ENCODE measurements at regions not wholly inside any gene's neighbourhood (a gene's known extent, or its start where the extent isn't known, plus 50 kb on each side); places are given as distances from the start of the nearest gene placed in this dataset.

DNA sequence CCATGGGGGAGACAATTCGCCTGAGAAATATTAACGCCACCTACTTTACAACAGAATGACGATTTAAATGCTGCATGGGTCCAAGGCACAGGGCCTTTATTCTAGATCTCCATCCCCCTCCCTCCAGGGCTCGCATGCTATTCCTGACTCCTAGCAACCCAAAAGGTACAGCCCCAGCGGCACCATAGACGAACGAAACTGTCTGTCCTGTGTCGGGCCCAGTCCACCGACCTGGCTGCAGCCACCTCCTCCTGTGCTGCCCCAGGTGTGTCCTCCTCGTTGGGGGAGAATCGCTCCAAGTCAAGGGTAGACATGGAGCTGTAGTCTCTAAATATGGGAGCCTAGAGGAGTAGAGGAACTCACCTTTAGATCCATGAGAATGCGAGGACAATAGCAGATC, 196.5 kb downstream of the TOMM20 start:
- DNase-seq, result no peak

DNA sequence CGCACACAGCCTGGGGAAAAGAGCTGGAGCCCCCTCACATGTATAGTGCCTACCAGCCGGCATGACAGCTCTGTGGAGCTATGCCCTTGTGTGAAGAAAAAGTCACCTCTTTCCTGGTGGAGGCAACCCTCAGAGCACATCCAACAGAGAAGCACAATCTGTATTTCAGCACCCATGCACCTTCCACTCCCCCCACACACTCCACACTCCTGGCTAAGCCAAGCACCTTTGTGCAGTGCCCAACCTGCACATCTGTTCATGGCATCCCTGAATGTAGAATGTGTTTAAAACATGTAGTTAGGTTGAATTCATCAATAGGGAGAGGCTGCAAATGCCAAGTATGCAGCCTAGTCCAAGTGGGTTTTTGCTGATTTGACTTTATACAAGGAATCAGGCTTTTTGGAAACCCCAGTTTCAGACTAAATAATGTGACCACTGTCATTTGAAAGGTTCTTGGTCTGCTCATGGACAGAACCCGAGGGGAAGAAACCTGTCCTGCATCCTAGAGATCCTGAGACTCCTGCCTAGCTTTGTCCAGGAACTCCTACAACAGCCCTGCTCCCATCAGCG, 197.1 kb downstream of the TOMM20 start:
- DNase-seq, result no peak

DNA sequence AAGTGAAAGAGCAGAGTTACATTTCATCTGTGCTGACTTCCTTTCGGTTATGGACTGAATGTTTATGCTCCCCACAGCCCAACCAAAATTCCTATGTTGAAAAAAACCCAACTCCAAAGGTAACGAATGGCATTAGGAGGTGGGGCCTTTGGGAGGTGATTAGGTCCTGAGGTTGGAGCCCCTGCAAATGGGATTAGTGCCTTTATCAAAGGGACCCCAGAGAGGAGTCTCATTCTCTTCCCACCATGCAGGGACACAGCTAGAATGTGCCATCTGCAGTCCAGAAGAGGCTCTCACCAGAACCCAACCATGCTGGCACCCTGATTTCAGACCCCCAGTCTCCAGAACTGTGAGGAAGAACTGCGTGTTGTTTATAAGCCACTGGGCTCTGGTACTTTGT, 199.3 kb downstream of the TOMM20 start:
- no peak for DNase-seq

DNA sequence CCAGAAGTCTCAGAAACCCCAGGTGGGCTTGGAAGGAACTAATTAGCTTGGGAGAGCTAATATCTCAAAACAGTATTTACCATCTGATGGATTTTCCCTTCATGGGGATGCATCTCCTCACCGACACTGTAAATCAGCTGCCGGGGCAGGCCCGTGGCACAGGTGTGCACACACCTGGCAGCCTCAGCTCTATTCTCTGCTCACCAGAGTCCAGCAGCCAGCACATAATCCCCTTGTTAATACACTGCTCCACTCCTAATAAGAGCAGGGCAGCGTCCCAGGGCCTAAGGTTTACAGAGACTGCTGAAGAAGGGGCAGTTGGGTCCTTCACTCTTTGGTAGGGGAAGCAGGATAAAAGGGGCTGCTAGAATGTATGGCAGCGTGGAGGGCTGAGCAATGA, 200.0 kb downstream of the TOMM20 start:
- DNase-seq, result no peak

DNA sequence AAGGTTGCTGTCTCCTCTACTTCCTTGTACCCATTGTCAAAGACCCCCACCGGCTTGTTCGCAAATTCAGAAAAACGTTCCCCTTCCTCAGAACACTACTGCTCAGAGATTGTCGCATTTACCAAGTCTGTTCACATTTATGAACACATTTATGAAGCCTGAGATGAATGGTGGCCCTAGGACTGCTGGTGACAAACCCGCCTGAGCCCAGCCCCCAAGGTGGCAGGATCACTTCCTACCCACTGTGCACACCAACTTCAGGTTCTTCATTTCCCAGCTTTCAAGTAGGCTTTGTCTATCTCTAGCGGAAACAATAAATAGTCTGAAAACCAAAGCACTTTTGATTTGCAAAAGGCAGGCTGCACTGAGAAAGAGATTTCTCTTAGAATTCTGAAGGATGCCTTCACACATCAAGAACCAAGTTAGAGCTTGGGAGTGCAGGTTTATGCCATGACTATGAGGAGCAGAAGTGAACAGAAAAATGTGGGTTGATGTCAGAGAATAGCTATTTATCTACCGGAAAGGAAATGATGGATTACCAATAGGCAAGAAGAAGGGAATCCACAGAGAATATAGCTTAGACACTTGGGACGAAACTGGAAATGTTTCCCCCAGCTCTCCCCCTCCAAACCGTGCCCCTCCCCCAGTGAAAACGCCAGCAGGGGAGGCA, 200.5 kb downstream of the TOMM20 start:
- no peak for DNase-seq

DNA sequence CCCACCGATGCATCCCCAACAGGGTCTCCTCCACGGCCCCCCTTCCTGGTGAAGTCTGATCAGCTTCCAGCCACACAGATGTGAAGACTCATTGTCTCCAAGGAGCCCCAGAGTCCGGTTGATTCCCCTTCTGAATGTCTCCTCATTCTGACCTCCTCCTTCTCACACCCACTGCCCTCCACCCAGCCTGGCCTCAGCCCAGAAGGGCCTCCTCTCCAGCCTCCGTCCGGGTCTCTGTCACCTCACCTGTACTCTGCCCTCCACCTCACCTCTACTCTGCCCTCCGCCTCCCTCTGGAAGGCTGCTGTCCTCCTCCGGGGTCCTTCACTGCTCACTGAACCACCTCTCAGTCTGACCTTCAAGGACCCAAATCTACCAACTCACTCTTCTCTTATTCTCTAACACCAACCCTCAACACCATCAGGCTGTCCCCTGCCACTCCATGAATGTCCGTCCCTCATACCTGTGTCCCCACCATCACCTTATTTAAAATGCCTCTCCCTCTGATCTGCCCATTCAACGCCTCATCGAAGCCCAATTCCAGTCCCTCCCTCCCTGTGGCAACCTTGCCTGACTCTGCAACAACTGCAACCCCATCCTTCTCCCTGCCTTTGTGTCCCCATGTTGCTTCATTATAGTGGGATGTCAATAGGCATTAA, 201.2 kb downstream of the TOMM20 start:
- no peak for DNase-seq

DNA sequence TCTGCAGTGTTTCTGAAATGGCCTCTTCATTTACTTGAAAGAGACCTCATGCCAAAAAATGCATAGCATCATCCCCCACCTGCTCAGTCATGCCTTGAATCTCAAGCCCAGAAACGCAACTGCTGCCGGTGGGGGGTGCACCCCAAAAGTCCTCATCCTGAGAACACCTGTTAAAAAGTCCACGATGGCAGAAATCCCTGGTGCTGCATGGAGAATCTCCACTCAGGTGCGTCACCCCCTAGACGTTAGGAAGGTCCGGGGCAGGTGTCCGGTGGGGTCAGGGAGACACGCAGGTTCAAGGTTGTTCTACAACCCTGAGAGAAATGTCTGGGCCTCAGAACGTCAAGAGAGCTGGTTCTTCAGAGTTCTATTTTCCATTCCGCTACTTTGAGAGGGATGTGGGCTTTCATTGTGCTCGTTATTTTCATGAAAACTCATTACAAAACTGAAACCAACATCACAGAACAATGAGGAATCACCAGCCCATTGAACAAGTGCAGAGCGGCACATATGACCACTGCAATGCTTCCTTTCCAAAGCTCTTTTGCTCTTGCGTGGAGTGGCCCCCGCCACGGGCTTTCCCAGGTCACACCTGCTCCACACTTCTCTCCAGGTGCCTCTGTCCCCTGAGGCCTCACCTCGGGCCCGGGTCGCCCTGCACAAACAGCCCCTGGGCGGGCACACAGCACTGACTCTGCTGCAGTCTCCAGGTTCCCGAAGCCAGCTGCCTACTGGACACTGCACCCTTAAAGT, 201.9 kb downstream of the TOMM20 start:
- DNase-seq, result no peak

DNA sequence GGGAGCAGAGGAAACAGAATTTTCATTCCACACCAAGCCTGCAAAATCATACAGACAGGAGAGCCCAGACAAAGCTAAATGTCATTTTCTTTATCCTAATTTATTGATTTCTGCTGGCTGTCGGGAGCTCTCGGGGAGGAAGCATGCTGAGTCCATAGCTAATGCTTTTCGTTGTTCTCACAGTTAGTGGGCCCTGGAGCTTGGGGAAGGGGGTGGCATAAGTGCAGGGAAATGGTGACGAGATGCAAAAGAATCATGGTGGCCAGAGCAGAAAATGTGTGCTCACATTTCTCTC, 202.4 kb downstream of the TOMM20 start:
- no peak for DNase-seq

DNA sequence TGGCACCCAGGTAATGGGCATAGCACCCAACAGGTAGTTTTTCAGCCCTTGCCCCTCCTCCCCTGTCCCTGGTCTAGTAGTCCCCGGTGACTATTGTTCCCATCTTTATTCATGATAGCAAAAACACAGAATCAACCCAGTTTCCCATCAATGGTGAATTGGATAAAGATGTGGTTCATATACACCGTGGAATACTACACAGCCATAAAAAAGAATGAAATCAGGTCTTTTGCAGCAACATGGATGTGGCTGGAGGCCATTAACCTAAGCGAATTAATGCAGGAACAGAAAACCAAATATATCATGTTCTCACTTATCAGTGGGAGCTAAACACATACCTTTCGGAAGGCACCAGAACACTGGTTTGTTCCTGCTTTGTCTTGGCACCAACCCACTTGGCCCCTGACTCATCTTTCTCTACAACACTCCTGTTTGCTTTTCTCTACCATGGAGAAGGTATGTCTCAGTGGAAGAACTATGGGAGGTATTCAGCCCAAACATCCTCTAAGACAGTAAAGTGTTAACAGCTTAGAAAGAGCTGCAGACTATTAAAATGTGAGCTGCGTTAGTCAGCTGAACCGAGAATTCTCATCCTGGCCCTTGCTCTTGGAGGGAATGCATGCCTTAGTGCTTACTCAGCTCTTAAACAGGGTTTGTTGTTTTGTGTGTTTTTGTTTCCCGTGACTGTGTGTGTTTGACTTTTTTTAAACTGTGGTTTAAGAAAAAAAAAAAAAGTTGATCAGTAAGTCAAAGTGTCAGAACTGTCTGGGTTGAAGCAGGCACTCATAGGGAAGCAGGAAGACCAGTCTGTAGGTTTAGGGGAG, 203.0 kb downstream of the TOMM20 start:
- peak; percentile 53 for DNase-seq

DNA sequence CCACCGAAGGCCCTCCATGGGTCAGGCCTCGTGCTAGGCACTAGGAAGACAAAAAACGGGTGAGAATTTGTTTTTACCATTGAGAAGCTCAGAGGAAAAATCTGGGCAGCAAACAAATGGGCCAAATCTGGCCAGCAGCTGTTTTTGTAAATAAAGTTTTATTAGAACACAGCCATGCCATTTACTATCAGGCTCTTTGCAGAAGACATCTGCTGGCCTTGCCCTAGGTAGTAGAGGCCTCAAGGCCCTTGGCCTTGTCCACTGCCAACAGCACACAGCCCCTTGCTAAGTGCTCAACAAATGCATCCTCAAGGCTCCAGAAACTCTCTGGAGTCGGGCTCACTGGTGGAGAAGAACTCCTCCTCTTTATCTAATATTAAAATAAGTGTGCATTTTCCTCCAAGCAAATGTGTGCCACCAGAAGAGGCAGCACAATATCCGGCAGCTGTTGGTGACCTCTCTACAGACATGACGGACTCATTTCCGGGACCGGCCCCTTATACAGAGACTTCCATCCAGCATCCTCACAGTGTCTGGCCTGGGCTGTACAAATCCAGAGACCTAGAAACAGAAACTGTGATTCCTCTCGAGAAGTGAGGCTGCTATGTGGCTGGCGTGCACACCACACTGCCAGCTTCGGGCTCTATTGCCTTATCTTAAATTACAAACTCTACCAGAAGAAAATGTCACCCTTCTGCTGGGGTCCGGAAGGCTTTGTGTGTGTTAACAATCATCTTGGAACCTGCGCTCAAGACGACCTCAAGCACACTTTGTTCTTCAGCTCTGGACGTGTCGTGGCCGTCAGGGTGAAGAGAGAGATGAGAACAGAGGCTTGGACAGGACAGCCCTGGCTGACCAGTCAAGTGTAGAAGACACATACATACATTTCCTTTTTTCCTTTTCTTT, 203.9 kb downstream of the TOMM20 start:
- DNase-seq, result no peak

DNA sequence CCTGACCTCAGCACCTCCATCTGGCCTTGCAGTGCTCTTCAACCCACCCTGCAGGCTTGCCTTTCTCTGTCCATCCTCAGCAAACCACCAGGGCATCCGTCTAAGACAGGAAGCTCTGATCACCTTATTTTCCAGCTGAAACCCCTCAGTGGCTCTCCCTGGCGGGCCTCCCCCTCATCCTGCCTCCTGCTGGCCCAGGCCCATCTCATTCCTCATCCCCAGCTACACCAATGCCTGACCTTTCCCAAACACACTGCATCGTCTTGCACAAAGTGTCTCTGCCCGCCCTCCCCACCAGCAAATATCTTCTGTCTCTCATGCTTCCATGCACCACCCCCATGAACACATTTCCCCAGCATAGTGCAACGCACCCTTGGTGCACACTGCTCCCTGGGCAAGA, 205.0 kb downstream of the TOMM20 start:
- no peak for DNase-seq

DNA sequence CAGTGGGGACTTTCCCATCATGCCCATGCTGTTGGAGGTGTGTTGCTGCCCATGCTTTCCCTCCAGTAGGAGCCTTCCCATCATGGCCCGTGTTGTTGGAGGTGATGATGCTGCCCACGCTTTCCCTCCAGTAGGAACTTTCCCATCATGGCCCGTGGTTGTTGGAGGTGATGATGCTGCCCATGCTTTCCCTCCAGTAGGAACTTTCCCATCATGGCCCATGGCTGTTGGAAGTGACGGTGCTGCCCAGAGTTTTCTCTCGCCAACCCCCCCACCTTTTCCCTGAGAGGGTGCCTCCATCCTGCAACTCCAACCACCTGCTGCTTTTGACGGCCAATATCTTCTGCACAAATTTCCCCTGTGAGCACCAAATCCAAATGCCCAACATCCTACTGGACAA, 205.7 kb downstream of the TOMM20 start:
- no peak for DNase-seq

DNA sequence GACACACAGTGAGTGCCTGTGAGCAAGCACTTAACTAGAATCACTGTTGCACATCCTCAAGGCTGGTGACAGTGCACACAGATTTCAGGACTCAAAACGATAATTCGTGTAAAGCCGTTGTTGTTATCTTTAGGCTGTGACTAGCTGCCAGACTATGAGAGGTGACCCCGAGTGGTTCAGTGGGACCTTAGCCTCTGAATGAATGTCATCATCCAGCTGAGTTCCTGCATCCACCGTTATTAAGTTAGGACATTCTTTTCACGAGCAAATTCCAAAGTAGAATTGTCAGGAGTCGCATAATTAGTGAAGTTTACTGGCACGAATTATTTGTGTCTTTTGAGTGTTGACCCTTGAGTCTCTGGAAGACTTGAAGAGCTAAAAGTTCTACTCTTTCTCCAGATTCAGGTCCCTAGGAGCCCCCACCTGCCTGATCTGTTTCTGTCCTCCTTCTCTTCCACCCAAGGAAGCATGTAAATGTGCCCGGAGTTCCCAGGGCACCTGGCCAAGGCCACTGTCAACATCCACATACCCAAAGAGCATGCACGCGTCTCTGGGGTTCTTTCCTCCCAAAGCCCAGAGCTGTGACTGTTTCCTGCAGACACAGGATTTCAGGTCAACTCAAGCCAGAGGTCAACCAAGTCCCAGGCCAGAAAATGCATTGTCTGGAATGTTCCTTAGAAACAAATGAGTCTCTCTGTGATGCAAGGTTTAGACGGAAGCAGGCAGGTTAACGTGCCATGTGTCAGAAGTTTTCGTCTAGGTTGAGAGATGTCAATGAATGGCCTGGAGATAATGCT, 207.2 kb downstream of the TOMM20 start:
- DNase-seq, result no peak

DNA sequence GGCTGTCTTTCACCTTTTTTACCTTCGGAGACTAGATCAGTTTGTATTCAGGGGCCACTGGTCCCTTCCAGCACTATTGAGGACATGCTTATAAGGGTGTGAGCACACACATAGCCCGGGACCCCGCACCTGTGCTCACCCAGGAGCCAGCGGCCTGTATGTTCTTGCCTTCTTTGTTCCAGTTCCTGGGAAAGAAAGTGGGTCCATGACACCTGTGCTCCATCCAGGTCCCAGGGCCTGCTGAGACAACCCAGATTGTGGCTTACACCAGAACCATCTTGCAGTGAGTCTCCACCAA, 207.8 kb downstream of the TOMM20 start:
- DNase-seq, result no peak

DNA sequence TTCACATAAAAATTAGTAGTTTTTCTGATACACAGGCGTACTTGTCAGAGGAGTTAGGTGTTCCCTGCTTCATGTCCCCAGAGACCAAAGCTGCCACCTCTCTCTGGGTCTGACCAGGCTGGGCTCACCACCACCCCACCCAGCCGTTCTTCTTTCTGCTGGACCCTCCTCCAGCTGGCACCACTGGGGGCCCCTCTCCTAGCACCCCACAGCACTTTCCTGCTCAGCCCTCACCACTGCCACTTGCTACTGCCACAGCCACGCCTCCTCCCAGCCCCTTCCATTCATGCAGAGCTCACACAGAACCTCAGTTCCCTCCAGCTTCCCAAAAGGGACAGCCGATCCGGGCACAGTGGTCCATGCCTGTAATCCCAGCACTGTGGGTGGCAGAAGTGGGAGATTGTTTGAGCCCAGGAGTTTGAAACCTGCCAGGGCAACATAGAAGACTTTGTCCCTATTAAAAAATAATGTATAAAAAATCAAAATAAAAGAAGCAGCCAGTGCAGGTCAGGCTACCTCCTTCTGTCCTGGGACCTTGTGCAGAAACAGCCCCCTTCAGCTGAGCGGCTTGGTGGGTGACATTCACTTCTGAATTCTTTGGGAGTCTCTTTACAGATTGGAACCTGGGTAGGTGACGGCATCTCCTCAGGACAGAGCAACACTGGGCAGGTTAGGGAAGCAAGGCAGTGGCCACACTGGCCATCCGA, 208.3 kb downstream of the TOMM20 start:
- no peak for DNase-seq

DNA sequence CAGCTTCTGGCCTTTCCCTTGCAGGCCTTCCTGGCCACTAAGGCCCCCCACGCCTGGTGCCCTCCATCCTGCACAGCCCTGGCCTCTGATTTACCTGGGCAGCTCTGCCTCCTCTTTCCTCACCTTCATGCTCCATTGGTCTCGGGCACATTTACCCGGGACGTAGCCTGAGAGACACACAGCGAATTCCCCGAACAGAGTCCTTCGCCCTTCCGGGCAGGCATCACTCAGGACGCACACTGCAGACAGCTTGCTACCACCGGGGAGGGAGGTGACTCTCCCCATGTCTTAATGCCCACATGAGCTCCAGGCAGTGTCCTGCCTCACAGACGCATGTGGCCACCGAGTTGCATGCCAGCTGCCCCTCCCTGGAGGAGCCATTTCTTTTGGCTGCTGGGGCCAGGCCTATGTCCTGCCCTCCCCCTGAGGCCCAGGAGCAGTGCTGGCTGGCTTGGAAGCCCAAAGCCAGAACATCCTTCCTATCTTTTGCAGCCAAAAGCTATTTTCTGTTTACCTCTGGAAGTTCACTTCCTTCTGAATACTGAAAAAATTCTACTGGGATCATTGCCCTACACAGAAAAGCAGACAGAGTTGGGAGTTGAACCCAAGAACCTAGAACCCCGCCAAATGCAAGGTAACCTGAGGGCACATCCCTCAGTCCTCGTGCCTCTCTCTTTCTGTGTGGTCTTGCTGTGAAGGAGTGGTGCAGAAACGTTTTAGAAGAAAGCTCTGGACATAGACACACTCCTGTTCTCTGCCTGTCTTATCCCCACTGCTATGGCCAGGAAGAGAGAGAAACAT, 209.5 kb downstream of the TOMM20 start:
- peak; percentile 57 for DNase-seq

DNA sequence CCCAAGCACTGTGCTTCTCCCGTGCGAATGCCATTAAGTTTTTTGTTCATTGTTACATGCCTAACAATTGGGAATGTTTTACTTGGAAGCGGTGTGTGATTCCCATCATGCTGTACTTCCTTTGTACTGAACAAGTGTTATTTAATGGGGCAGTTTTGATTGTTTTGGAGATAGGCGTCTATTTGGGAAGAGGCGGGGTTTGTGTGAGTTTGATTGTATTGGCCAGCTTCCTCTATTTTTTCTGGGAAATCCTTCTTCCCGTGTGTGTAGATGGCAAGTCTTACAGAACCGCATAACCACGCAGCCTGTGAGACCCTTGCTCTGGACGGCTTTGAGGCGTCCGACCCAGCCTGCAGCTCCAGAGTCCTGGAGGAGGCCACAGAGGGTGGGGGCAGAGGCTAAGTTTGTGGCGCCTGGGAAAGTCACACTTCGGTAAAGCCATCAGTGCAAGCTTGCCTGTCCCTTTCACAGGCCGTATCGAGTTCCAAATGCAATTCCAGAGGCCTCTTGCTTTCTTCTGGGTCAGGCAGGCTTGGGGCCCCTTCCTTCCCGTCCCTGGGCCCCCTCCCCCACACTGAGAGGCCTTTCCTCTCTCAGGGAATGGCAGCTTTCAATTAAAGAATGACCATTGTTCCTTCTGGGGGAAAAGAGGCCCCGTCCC, 210.3 kb downstream of the TOMM20 start:
- DNase-seq, result peak; percentile 75

DNA sequence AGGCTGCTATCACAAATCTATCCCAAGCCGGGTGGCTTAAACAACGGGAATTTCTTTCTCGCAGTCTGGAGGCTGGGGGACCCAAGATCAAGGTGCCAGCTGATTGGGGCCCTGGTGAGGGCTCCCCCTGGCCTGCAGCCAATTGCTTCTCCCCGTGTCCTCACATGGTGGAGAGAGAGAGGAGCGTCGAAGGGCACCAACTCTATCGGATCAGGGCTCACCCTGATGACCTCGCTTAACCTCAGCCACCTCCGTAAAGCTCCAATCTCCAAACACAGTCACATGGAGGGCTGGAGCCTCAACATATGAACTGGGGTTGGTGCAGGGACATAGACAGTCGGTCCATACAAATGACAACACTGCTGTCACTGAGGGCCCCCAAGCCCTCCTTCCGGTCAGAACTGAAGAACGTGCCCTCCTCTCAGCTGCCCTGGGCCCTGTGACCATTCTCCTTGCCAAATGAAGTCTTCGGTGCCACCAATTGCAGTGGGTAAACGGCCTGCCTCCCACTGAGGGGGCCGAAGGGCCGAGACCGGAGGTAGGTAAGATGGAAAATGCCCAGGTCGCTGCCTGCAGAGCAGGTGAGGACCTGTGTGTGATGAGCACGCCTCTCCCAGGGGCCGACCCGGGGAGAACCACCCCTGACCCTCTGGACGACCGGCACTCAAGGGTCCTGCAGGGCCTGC, 211.0 kb downstream of the TOMM20 start:
- no peak for DNase-seq

DNA sequence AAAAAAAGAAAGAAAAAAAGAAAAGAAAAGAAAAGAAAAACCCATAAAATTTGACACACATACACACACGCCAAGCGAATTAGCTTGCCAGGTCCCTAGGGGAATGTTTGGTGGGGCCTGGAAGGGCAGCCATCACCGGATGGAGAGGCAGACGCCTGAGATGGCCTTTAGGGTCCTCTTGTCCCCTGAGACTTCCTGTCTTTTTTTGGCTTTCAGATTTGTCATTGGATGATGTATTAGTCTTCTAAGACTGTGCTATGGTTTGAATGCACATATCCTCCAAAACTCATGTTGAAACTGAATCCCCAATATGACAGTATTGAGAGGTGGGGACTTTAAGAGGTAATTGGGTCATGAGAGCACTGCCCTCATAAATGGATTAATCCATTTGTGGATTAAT, 211.8 kb downstream of the TOMM20 start:
- DNase-seq, result no peak
